ENCODE measurements at regions not wholly inside any gene's neighbourhood (a gene's known extent, or its start where the extent isn't known, plus 50 kb on each side); places are given as distances from the start of the nearest gene placed in this dataset.

GRCh38 chr7:81414411-81414810, 355.4 kb downstream of the HGF start:
- Histone ChIP-seq H3K27ac (ENCODE audit: low read depth in 1 of 2, low read length in 2 of 2) (no peak overlapping the region), H3K9me3 (ENCODE audit: control insufficient read depth in 4 of 4, low read length in 3 of 4) (no peaks in the 10 kb centered on the region), H3K4me1 (ENCODE audit: control insufficient read depth in 4 of 4, insufficient read depth in 4 of 4, low read length in 3 of 4) (no peaks in the 10 kb centered on the region), H3K36me3 (ENCODE audit: control insufficient read depth in 4 of 4, insufficient read depth in 3 of 4, low read depth in 1 of 4, low read length in 3 of 4) (no peaks in the 10 kb centered on the region), H3K27me3 (ENCODE audit: control insufficient read depth in 4 of 4, insufficient read depth in 4 of 4, low read length in 3 of 4) (no peaks in the 10 kb centered on the region), H3K4me3 (ENCODE audit: low read depth in 1 of 3, low read length in 3 of 3) (no peak overlapping the region), H3K9ac (ENCODE audit: low read depth in 1 of 2, low read length in 2 of 2) (no peak overlapping the region)
- no peak for TF ChIP-seq SP1 (IDR thresholded peaks at IDR 0.05)
- no peak for TF ChIP-seq HNF4G (IDR thresholded peaks at IDR 0.05)
- no peak for TF ChIP-seq EGR1 (IDR thresholded peaks at IDR 0.05; ENCODE audit: low read depth in 2 of 2)
- no peak for TF ChIP-seq MAX (IDR thresholded peaks at IDR 0.05)
- no peak for TF ChIP-seq ATF3 (IDR thresholded peaks at IDR 0.05)
- TF ChIP-seq FOXA1 (IDR thresholded peaks at IDR 0.05): no peak
- no peak for TF ChIP-seq RAD21 (IDR thresholded peaks at IDR 0.05)
- TF ChIP-seq TAF1 (conservative IDR thresholded peaks at IDR 0.05): no peak
- no peak for TF ChIP-seq RXRA (IDR thresholded peaks at IDR 0.05)
- TF ChIP-seq FOXA2 (IDR thresholded peaks at IDR 0.05): no peak
- no peak for TF ChIP-seq ZBTB33 (IDR thresholded peaks at IDR 0.05)
- DNase-seq (ENCODE audit: low spot score): no peak
- 55% methylated on average over 3 of the region's 3 CpGs for WGBS

- DNase-seq (ENCODE audit: low spot score): no peak
- Histone ChIP-seq H3K9me3 (ENCODE audit: control insufficient read depth in 4 of 4, low read length in 3 of 4) (no peaks in the 10 kb centered on the region), H3K4me3 (ENCODE audit: low read depth in 1 of 3, low read length in 3 of 3) (no peak overlapping the region), H3K36me3 (ENCODE audit: control insufficient read depth in 4 of 4, insufficient read depth in 3 of 4, low read depth in 1 of 4, low read length in 3 of 4) (no peaks in the 10 kb centered on the region), H3K4me1 (ENCODE audit: control insufficient read depth in 4 of 4, insufficient read depth in 4 of 4, low read length in 3 of 4) (no peaks in the 10 kb centered on the region), H3K9ac (ENCODE audit: low read depth in 1 of 2, low read length in 2 of 2) (no peak overlapping the region), H3K27ac (ENCODE audit: low read depth in 1 of 2, low read length in 2 of 2) (no peak overlapping the region), H3K27me3 (ENCODE audit: control insufficient read depth in 4 of 4, insufficient read depth in 4 of 4, low read length in 3 of 4) (no peaks in the 10 kb centered on the region)
- TF ChIP-seq REST (IDR thresholded peaks at IDR 0.05) (no peak), HNF4A (conservative IDR thresholded peaks at IDR 0.05) (no peak), FOXA1 (IDR thresholded peaks at IDR 0.05) (no peak), SP1 (IDR thresholded peaks at IDR 0.05) (no peak), FOXA2 (IDR thresholded peaks at IDR 0.05) (no peak), YY1 (IDR thresholded peaks at IDR 0.05) (no peak), JUND (IDR thresholded peaks at IDR 0.05) (no peak), HNF4G (IDR thresholded peaks at IDR 0.05) (no peak), EGR1 (IDR thresholded peaks at IDR 0.05; ENCODE audit: low read depth in 2 of 2) (no peak), RXRA (IDR thresholded peaks at IDR 0.05) (no peak), TAF1 (conservative IDR thresholded peaks at IDR 0.05) (no peak), ATF3 (IDR thresholded peaks at IDR 0.05) (no peak), CTCF (IDR thresholded peaks at IDR 0.05; ENCODE audit: low read depth, low read length, missing input control) (no peak), MAX (IDR thresholded peaks at IDR 0.05) (no peak), NR2F2 (IDR thresholded peaks at IDR 0.05) (no peak)
- 70% methylated on average over 6 of the region's 6 CpGs for WGBS
Measured at GRCh38 chr7:81410471-81411117, 359.3 kb downstream of the HGF start.
